ENCODE measurements at regions not wholly inside any gene's neighbourhood (a gene's known extent, or its start where the extent isn't known, plus 50 kb on each side); places are given as distances from the start of the nearest gene placed in this dataset.

GRCh38 chr2:22907330-22907729 is 477.6 kb upstream of the KLHL29 start:
- WGBS, 3 donors: 40 to 57% (median 46%) methylated on average over 2 of the region's 2 CpGs
- Histone ChIP-seq H3K27ac (no peak overlapping the region), H3K4me3 (no peak overlapping the region), H3K27me3 (no peaks in the 10 kb centered on the region), H3K9me3 (no peaks in the 10 kb centered on the region), H3K4me1 (ENCODE audit: insufficient read depth) (no peaks in the 10 kb centered on the region), H3K36me3 (no peaks in the 10 kb centered on the region)
- no peak for DNase-seq
- TF ChIP-seq EP300 (IDR thresholded peaks at IDR 0.05) (no peak), CTCF (IDR thresholded peaks at IDR 0.05) (no peak), POLR2A (IDR thresholded peaks at IDR 0.05) (no peak)
- intact Hi-C loops (cut with DNase I): no loop called here

GRCh38 chr2:22912398-22912797 is 472.6 kb upstream of the KLHL29 start:
- Histone ChIP-seq H3K4me3 (no peak overlapping the region), H3K4me1 (ENCODE audit: insufficient read depth) (no peaks in the 10 kb centered on the region), H3K27ac (no peak overlapping the region), H3K9me3 (no peaks in the 10 kb centered on the region), H3K36me3 (no peaks in the 10 kb centered on the region), H3K27me3 (no peaks in the 10 kb centered on the region)
- intact Hi-C loops (cut with DNase I): no loop called here
- WGBS, 3 donors: 36 to 49% (median 43%) methylated on average over 3 of the region's 3 CpGs
- no peak for DNase-seq
- no peak for TF ChIP-seq POLR2A (IDR thresholded peaks at IDR 0.05)
- TF ChIP-seq EP300 (IDR thresholded peaks at IDR 0.05): no peak
- no peak for TF ChIP-seq CTCF (IDR thresholded peaks at IDR 0.05)

- DNase-seq: no peak
- 55 to 62% (median 62%) methylated on average over 1 of the region's 1 CpG for WGBS, 3 donors
- no peak overlapping the region for H3K4me3 ChIP-seq
- no peaks in the 10 kb centered on the region for H3K9me3 ChIP-seq
- H3K27ac ChIP-seq: no peak overlapping the region
- H3K4me1 ChIP-seq (ENCODE audit: insufficient read depth): no peaks in the 10 kb centered on the region
- intact Hi-C loops (cut with DNase I): no loop called here
- no peaks in the 10 kb centered on the region for H3K27me3 ChIP-seq
- TF ChIP-seq EP300 (IDR thresholded peaks at IDR 0.05): no peak
- no peak for TF ChIP-seq CTCF (IDR thresholded peaks at IDR 0.05)
- TF ChIP-seq POLR2A (IDR thresholded peaks at IDR 0.05): no peak
- no peaks in the 10 kb centered on the region for H3K36me3 ChIP-seq
These were observed 455.0 kb upstream of the KLHL29 start for GRCh38 chr2:22929998-22930397.

GRCh38 chr2:22930781-22931180 is 454.2 kb upstream of the KLHL29 start:
- Histone ChIP-seq H3K36me3 (no peaks in the 10 kb centered on the region), H3K4me1 (ENCODE audit: insufficient read depth) (no peaks in the 10 kb centered on the region), H3K4me3 (no peak overlapping the region), H3K9me3 (no peaks in the 10 kb centered on the region), H3K27ac (no peak overlapping the region), H3K27me3 (no peaks in the 10 kb centered on the region)
- TF ChIP-seq POLR2A (IDR thresholded peaks at IDR 0.05) (no peak), EP300 (IDR thresholded peaks at IDR 0.05) (no peak)
- WGBS, 3 donors: 36 to 39% (median 38%) methylated on average over 6 of the region's 6 CpGs
- intact Hi-C loops (cut with DNase I): no loop called here
- no peak for DNase-seq

- intact Hi-C loops (cut with DNase I): no loop called here
- no peaks in the 10 kb centered on the region for H3K27me3 ChIP-seq
- H3K4me1 ChIP-seq (ENCODE audit: insufficient read depth): no peaks in the 10 kb centered on the region
- no peak for TF ChIP-seq CTCF (IDR thresholded peaks at IDR 0.05)
- no peak for TF ChIP-seq POLR2A (IDR thresholded peaks at IDR 0.05)
- no peak for TF ChIP-seq EP300 (IDR thresholded peaks at IDR 0.05)
- H3K36me3 ChIP-seq: no peaks in the 10 kb centered on the region
- H3K27ac ChIP-seq: no peak overlapping the region
- H3K4me3 ChIP-seq: no peak overlapping the region
- WGBS, 3 donors: 78 to 83% (median 82%) methylated on average over 3 of the region's 3 CpGs
- H3K9me3 ChIP-seq: no peaks in the 10 kb centered on the region
- DNase-seq: no peak
These were observed 452.7 kb upstream of the KLHL29 start for GRCh38 chr2:22932288-22932687.

Measured in ovary (tissue), 7 donors.